Caco-2 (cell line): ENCODE measurements at regions not wholly inside any gene's neighbourhood (a gene's known extent, or its start where the extent isn't known, plus 50 kb on each side); places are given as distances from the start of the nearest gene placed in this dataset.

Experiments
- BruUV-seq: library from RNA; stranded (reverse); fragments of 400-500 nt; replicated peaks from 2 replicates; lab custom pipeline; 2021; lab: Mats Ljungman, UMichigan
- CTCF ChIA-PET: fragments of 300-600 bp; sonication (Branson Sonifier 250); formaldehyde crosslinking; loops from one replicate; lab custom pipeline; 2022; ENCODE audit warnings: antibody characterized with exemption; lab: Charles Lee
- POLR2A ChIA-PET: fragments of 300-600 bp; sonication (Branson Sonifier 250); formaldehyde crosslinking; loops from one replicate; lab custom pipeline; 2022; ENCODE audit warnings: antibody characterized with exemption; lab: Charles Lee
- DNase-seq, 2 experiments: peaks; one replicate each; pipeline versions ENCODE4 v3.0.0 to v3.0.0-alpha.2; 2020 to 2022
- H3K27me3 ChIP-seq: replicated peaks from 2 replicates; pipeline ENCODE4 v1.6.0; 2011; ENCODE audit warnings: low read length; ENCODE audit not compliant: control insufficient read depth, insufficient read depth
- H3K36me3 ChIP-seq: 2 replicates; pipeline ENCODE4 v1.5.1; 2011; ENCODE audit warnings: low read length; ENCODE audit not compliant: control insufficient read depth, insufficient read depth
- H3K4me1 ChIP-seq: fragments of 250-450 bp; sonication (Bioruptor Pico); 2 replicates; pipeline ENCODE4 v1.5.1; 2020; ENCODE audit warnings: mild to moderate bottlenecking
- H3K4me3 ChIP-seq: 2 replicates; pipeline ENCODE4 v1.5.1; 2011; ENCODE audit warnings: low read depth, mild to moderate bottlenecking, control low read depth, low read length
- H3K9me3 ChIP-seq: fragments of 250-450 bp; sonication (Bioruptor Pico); 2 replicates; pipeline ENCODE4 v1.5.1; 2020; ENCODE audit warnings: mild to moderate bottlenecking, moderate library complexity
- H3K27ac Mint-ChIP-seq: one replicate; pipeline ENCODE4 v1.8.0; 2022; ENCODE audit warnings: mixed read lengths; ENCODE audit not compliant: unreplicated experiment
- H3K27me3 Mint-ChIP-seq: one replicate; pipeline ENCODE4 v1.8.0; 2022; ENCODE audit warnings: mixed read lengths; ENCODE audit not compliant: insufficient read depth, unreplicated experiment
- H3K36me3 Mint-ChIP-seq: one replicate; pipeline ENCODE4 v1.8.0; 2022; ENCODE audit warnings: mild to moderate bottlenecking, mixed read lengths; ENCODE audit not compliant: insufficient read depth, unreplicated experiment
- H3K4me1 Mint-ChIP-seq: one replicate; pipeline ENCODE4 v1.8.0; 2022; ENCODE audit warnings: low read depth, mixed read lengths; ENCODE audit not compliant: unreplicated experiment
- H3K4me3 Mint-ChIP-seq: one replicate; pipeline ENCODE4 v1.8.0; 2022; ENCODE audit warnings: mild to moderate bottlenecking, moderate library complexity, mixed read lengths; ENCODE audit not compliant: unreplicated experiment
- H3K9me3 Mint-ChIP-seq: one replicate; pipeline ENCODE4 v1.8.0; 2022; ENCODE audit warnings: mixed read lengths; ENCODE audit not compliant: unreplicated experiment
- CTCF ChIP-seq, 2 experiments: fragments of 200-600 bp in 1 of 2; IDR thresholded peaks; 1 replicate in 1 of 2; 2 replicates in 1 of 2; pipeline versions ENCODE4 v1.5.1 to v1.8.0; 2011 to 2022; ENCODE audit warnings: antibody characterized with exemption in 1 of 2, control low read depth in 1 of 2, inconsistent platforms in 1 of 2, low read depth in 1 of 2, low read length in 1 of 2, mild to moderate bottlenecking in 1 of 2, moderate library complexity in 1 of 2; ENCODE audit not compliant: insufficient read depth in 1 of 2, severe bottlenecking in 1 of 2, unreplicated experiment in 1 of 2
- intact Hi-C: fragments of 100-400 bp; cut with micrococcal nuclease; formaldehyde crosslinking; loops from one replicate; pipeline ENCODE4 v1.10.0; 2022; ENCODE audit not compliant: unreplicated experiment

GRCh38 chr6:9399916-9400315 lies 964.6 kb upstream of the SLC35B3 start:
- no peaks in the 10 kb centered on the region for H3K27me3 Mint-ChIP-seq
- H3K4me3 Mint-ChIP-seq: no peak overlapping the region
- no peaks in the 10 kb centered on the region for H3K9me3 ChIP-seq
- peaks cover 21% of the 10 kb centered on the region for H3K4me1 Mint-ChIP-seq
- H3K27me3 ChIP-seq: no peaks in the 10 kb centered on the region
- H3K36me3 Mint-ChIP-seq: peaks cover 3% of the 10 kb centered on the region
- intact Hi-C loops: no loop called here
- ChIA-PET CTCF (no interaction called here), POLR2A (no interaction called here)
- no peak for DNase-seq
- no peaks in the 10 kb centered on the region for H3K36me3 ChIP-seq
- TF ChIP-seq CTCF (IDR thresholded peaks at IDR 0.05; ENCODE audit: insufficient read depth in 1 of 2, low read depth in 1 of 2, low read length in 1 of 2, severe bottlenecking in 1 of 2, unreplicated experiment in 1 of 2): no peak
- H3K4me3 ChIP-seq: no peak overlapping the region
- BruUV-seq: no TSS peak
- no peak overlapping the region for H3K27ac Mint-ChIP-seq
- peaks cover 26% of the 10 kb centered on the region for H3K4me1 ChIP-seq
- H3K9me3 Mint-ChIP-seq: no peaks in the 10 kb centered on the region

- Mint-ChIP-seq H3K4me1 (peaks cover 20% of the 10 kb centered on the region), H3K27me3 (no peaks in the 10 kb centered on the region), H3K9me3 (no peaks in the 10 kb centered on the region), H3K4me3 (no peak overlapping the region), H3K27ac (peak overlapping the region; percentile 73), H3K36me3 (no peaks in the 10 kb centered on the region)
- Histone ChIP-seq H3K4me3 (no peak overlapping the region), H3K4me1 (peaks cover 22% of the 10 kb centered on the region), H3K36me3 (no peaks in the 10 kb centered on the region), H3K9me3 (no peaks in the 10 kb centered on the region), H3K27me3 (no peaks in the 10 kb centered on the region)
- ChIA-PET CTCF (no interaction called here), POLR2A (no interaction called here)
- BruUV-seq: no TSS peak
- intact Hi-C loops: no loop called here
- no peak for TF ChIP-seq CTCF (IDR thresholded peaks at IDR 0.05; ENCODE audit: insufficient read depth in 1 of 2, low read depth in 1 of 2, low read length in 1 of 2, severe bottlenecking in 1 of 2, unreplicated experiment in 1 of 2)
- no peak for DNase-seq
Observed at GRCh38 chr6:9398767-9399373, 963.5 kb upstream of the SLC35B3 start.

- CTCF ChIA-PET: no interaction called here
- POLR2A ChIA-PET: no interaction called here
Observed at GRCh38 chr6:9398071-9398766, 962.9 kb upstream of the SLC35B3 start.

More at GRCh38 chr6:9398071-9398766, 962.9 kb upstream of the SLC35B3 start:
- Histone ChIP-seq H3K9me3 (no peaks in the 10 kb centered on the region), H3K27me3 (no peaks in the 10 kb centered on the region), H3K4me3 (no peak overlapping the region), H3K4me1 (peaks cover 17% of the 10 kb centered on the region), H3K36me3 (no peaks in the 10 kb centered on the region)
- peaks cover 20% of the 10 kb centered on the region for H3K4me1 Mint-ChIP-seq
- H3K4me3 Mint-ChIP-seq: no peak overlapping the region
- peak; percentile 43 to 45 for DNase-seq
- H3K36me3 Mint-ChIP-seq: no peaks in the 10 kb centered on the region
- no peak for TF ChIP-seq CTCF (IDR thresholded peaks at IDR 0.05; ENCODE audit: insufficient read depth in 1 of 2, low read depth in 1 of 2, low read length in 1 of 2, severe bottlenecking in 1 of 2, unreplicated experiment in 1 of 2)
- intact Hi-C loops: no loop called here
- no peaks in the 10 kb centered on the region for H3K27me3 Mint-ChIP-seq
- H3K27ac Mint-ChIP-seq: peak overlapping the region; percentile 73
- BruUV-seq: no TSS peak
- H3K9me3 Mint-ChIP-seq: no peaks in the 10 kb centered on the region
